ENCODE measurements at regions not wholly inside any gene's neighbourhood (a gene's known extent, or its start where the extent isn't known, plus 50 kb on each side); places are given as distances from the start of the nearest gene placed in this dataset.

- Histone ChIP-seq H3K79me2 (ENCODE audit: low read depth) (no peaks in the 10 kb centered on the region), H3F3A (ENCODE audit: low read depth) (no peaks in the 10 kb centered on the region), H3K4me1 (no peaks in the 10 kb centered on the region), H3K27ac (no peak overlapping the region), H3K9me3 (ENCODE audit: low read depth) (no peaks in the 10 kb centered on the region), H3K4me2 (no peak overlapping the region), H2AFZ (replicated peaks) (no peak overlapping the region), H4K20me1 (ENCODE audit: low read depth) (no peaks in the 10 kb centered on the region), H3K4me3 (no peak overlapping the region), H3K27me3 (no peaks in the 10 kb centered on the region), H3K36me3 (no peaks in the 10 kb centered on the region), H3K9ac (no peak overlapping the region)
- Mint-ChIP-seq H3K4me1 (no peaks in the 10 kb centered on the region), H3K4me3 (no peak overlapping the region), H3K27ac (no peak overlapping the region), H3K27me3 (ENCODE audit: insufficient read depth, low read depth) (no peaks in the 10 kb centered on the region), H3K36me3 (no peaks in the 10 kb centered on the region), H3K9me3 (no peaks in the 10 kb centered on the region)
- no peak for TF ChIP-seq EZH2phosphoT487 (IDR thresholded peaks at IDR 0.05)
- no peak for TF ChIP-seq CTCF (IDR thresholded peaks at IDR 0.05)
- TF ChIP-seq EZH2 (IDR thresholded peaks at IDR 0.05) = no peak
- DNase-seq (ENCODE audit: low spot score) = no peak
Measured at GRCh38 chr11:131073167-131073566, 156.9 kb upstream of the SNX19 start.

- Histone ChIP-seq H3K4me3 (no peak overlapping the region), H3K4me1 (no peaks in the 10 kb centered on the region), H3K9me3 (ENCODE audit: low read depth) (no peaks in the 10 kb centered on the region), H3K27ac (no peak overlapping the region), H3K27me3 (no peaks in the 10 kb centered on the region), H3K36me3 (no peaks in the 10 kb centered on the region), H4K20me1 (ENCODE audit: low read depth) (no peaks in the 10 kb centered on the region), H3F3A (ENCODE audit: low read depth) (no peaks in the 10 kb centered on the region), H3K9ac (no peak overlapping the region), H3K4me2 (no peak overlapping the region), H3K79me2 (ENCODE audit: low read depth) (no peaks in the 10 kb centered on the region), H2AFZ (replicated peaks) (no peak overlapping the region)
- Mint-ChIP-seq H3K27ac (no peak overlapping the region), H3K36me3 (no peaks in the 10 kb centered on the region), H3K4me1 (no peaks in the 10 kb centered on the region), H3K27me3 (ENCODE audit: insufficient read depth, low read depth) (no peaks in the 10 kb centered on the region), H3K4me3 (no peak overlapping the region), H3K9me3 (no peaks in the 10 kb centered on the region)
- DNase-seq (ENCODE audit: low spot score) = no peak
- TF ChIP-seq EZH2 (IDR thresholded peaks at IDR 0.05) (no peak), EZH2phosphoT487 (IDR thresholded peaks at IDR 0.05) (no peak), CTCF (IDR thresholded peaks at IDR 0.05) (no peak)
Measured at GRCh38 chr11:131074573-131074972, 158.3 kb upstream of the SNX19 start.

- Histone ChIP-seq H4K20me1 (ENCODE audit: low read depth) (no peaks in the 10 kb centered on the region), H3K27ac (no peak overlapping the region), H2AFZ (replicated peaks) (no peak overlapping the region), H3K4me3 (no peak overlapping the region), H3K79me2 (ENCODE audit: low read depth) (no peaks in the 10 kb centered on the region), H3K36me3 (no peaks in the 10 kb centered on the region), H3K4me2 (no peak overlapping the region), H3K27me3 (no peaks in the 10 kb centered on the region), H3K9me3 (ENCODE audit: low read depth) (peaks cover 6% of the 10 kb centered on the region), H3K4me1 (no peaks in the 10 kb centered on the region), H3K9ac (no peak overlapping the region), H3F3A (ENCODE audit: low read depth) (no peaks in the 10 kb centered on the region)
- H3K27ac Mint-ChIP-seq = no peak overlapping the region
- TF ChIP-seq EZH2 (IDR thresholded peaks at IDR 0.05) (no peak), EZH2phosphoT487 (IDR thresholded peaks at IDR 0.05) (no peak), CTCF (IDR thresholded peaks at IDR 0.05) (no peak)
- H3K4me3 Mint-ChIP-seq = no peak overlapping the region
- H3K4me1 Mint-ChIP-seq = no peaks in the 10 kb centered on the region
- DNase-seq (ENCODE audit: low spot score) = no peak
- H3K27me3 Mint-ChIP-seq (ENCODE audit: insufficient read depth, low read depth) = no peaks in the 10 kb centered on the region
- no peaks in the 10 kb centered on the region for H3K36me3 Mint-ChIP-seq
- H3K9me3 Mint-ChIP-seq = no peaks in the 10 kb centered on the region
Measured at GRCh38 chr11:131077340-131077739, 161.1 kb upstream of the SNX19 start.

GRCh38 chr11:131079036-131079435 lies 162.8 kb upstream of the SNX19 start:
- Histone ChIP-seq H3K27me3 (no peaks in the 10 kb centered on the region), H3K9ac (no peak overlapping the region), H2AFZ (replicated peaks) (no peak overlapping the region), H3F3A (ENCODE audit: low read depth) (no peaks in the 10 kb centered on the region), H3K79me2 (ENCODE audit: low read depth) (no peaks in the 10 kb centered on the region), H3K9me3 (ENCODE audit: low read depth) (peaks cover 13% of the 10 kb centered on the region), H3K27ac (no peak overlapping the region), H3K4me3 (no peak overlapping the region), H3K4me2 (no peak overlapping the region), H3K4me1 (no peaks in the 10 kb centered on the region), H4K20me1 (ENCODE audit: low read depth) (no peaks in the 10 kb centered on the region), H3K36me3 (no peaks in the 10 kb centered on the region)
- DNase-seq (ENCODE audit: low spot score) = no peak
- Mint-ChIP-seq H3K4me3 (no peak overlapping the region), H3K27me3 (ENCODE audit: insufficient read depth, low read depth) (no peaks in the 10 kb centered on the region), H3K9me3 (peaks cover 2% of the 10 kb centered on the region), H3K27ac (no peak overlapping the region), H3K36me3 (no peaks in the 10 kb centered on the region), H3K4me1 (no peaks in the 10 kb centered on the region)
- no peak for TF ChIP-seq EZH2phosphoT487 (IDR thresholded peaks at IDR 0.05)
- no peak for TF ChIP-seq CTCF (IDR thresholded peaks at IDR 0.05)
- TF ChIP-seq EZH2 (IDR thresholded peaks at IDR 0.05) = no peak
